HG03378 (cell line): ENCODE measurements at regions not wholly inside any gene's neighbourhood (a gene's known extent, or its start where the extent isn't known, plus 50 kb on each side); places are given as distances from the start of the nearest gene placed in this dataset.
A peak's percentile ranks its signal among the peaks of the same experiment; 100 is the strongest.

Experiments used
- ATAC-seq: cut with Tn5 transposase; IDR thresholded peaks from one replicate; pipeline ENCODE4 v1.9.1; 2021; ENCODE audit warnings: mild to moderate bottlenecking, moderate library complexity; ENCODE audit not compliant: unreplicated experiment

- no peak for ATAC-seq
These were observed 153.4 kb upstream of the CTNNA2 start for GRCh38 chr2:79359419-79359818.

- ATAC-seq = no peak
These were observed 157.3 kb upstream of the CTNNA2 start for GRCh38 chr2:79355569-79355968.

DNA sequence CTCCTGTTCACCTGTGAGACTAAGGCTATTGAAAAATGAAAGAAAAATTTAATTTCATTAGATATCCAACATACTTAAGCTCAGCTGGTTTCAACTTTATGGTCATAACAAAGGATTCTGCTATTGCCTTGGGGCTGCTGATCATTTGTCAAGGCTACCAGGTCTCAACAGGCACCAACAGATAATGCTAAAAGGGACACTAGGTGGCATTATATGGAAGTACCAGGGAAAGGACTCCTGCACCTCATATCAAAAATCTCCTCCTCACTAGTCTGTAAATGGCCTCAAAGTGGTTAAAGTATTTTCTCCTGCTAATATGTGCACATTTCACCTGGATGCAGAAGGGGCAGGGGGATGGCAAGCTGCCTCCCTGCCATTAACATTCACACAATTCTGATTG is 167.9 kb upstream of the REG3A start:
- ATAC-seq = no peak

DNA sequence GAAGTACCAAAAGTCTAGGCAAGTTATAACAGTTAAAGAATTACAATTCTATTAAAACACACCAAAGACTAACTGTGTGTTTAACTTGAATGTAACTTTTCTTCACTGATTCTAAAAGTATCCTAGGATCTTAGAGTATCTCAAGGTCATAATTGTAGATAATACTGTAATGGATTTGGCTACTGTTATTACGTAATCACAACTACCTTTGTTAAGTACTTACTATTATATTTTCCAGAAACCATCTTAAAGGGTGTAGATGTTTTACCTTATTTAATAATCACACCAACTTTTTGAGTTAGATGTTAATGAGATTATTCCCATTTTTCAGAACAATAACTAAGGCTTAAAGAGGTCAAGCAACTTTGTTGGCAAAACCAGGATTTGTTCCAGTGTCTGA is 161.3 kb upstream of the REG3A start:
- ATAC-seq = no peak

- no peak for ATAC-seq
These were observed 135.4 kb upstream of the REG3A start for GRCh38 chr2:79294994-79295393.

DNA sequence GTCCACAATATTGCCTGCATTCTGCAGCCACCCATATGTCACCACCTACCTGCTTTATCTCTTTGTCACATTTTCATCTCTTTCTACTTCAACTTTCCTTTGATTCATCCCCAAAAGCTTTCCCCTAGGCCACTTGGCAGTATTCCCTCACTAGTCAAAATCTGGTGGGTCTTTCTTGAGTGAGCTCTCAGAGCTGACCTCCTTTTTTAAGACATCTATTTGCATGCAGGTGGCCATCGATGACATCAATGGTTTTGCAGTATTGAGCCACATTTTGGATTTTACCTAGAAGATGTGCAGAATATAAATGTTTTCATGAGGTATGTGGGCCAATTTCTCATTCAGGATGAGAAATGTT is 133.4 kb upstream of the REG3A start:
- ATAC-seq = no peak

DNA sequence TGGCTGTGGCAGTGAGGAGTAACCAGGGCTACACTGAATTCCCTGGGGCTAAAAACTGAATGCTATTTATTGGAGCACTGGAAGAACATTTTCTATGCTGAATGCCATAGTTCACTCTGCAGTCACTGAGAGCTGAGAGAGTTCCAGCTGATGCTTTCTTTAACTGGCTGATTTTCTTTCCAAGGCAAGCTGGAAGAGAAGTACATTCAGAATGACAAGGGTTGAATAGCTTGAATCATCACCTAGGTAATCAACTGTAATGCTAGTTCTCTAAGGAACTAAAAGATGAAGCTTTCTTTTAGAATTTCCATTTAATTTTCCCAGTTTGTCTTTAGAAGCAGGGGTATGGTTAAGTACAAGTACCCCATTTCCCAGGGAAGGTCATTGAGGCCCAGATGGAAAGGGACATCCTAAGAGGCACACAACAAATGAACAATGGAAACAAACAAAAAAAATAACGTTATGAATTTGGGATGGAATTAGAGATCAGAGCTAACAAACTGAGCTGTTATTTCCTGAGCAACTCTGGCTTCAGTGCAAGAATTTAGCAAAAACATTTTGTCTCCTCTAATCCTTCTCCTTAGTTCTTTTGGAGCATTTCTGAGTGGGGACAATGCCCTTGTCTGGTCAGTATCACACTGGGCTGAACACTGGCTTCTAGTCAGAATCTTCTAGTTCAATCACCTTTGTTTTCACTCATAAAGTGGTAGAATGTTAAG is 132.8 kb upstream of the REG3A start:
- ATAC-seq = no peak

- ATAC-seq = no peak
These were observed 116.3 kb upstream of the REG3A start for GRCh38 chr2:79275863-79276262.

- no peak for ATAC-seq
These were observed 115.6 kb upstream of the REG3A start for GRCh38 chr2:79275197-79275596.

GRCh38 chr2:79272616-79273015 is 113.1 kb upstream of the REG3A start:
- ATAC-seq = no peak

DNA sequence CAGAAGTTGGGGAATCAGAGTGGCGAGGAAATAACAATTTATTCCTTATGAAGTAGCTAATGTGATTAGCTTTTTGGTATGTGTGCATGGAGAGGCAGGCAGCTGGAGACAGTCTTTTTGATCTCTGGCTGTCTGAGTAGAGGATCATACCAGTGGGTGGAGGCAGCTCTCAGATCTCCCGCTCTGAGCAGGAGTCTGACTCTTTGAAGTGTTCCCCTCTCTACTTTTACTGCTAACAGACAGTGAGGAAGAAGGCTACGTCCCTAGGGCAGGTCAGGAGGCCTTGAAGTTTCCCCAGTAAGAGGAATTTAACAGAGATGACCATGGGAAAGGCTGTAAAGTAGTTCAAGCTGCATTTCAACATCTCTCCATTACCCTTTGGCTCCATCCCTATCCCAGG is 111.9 kb upstream of the REG3A start:
- ATAC-seq = no peak

DNA sequence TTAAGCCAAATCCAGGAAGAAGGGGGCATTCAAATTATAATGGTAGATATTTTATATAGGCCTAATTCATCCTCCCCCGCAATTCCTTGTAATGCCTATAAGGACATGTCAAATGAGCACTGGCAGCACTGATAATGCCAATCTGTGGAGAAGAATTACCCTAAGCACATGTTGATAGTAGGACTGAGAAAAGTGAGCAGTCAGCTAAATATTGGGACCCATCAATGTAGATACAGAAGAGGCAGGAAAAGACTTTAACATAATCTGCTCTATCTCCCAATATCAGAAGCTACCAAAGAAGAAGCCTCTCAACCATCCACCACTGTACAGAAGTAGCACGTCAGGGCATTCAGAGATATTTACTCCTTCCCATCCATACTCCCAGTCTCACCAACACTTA is 101.3 kb upstream of the REG3A start:
- ATAC-seq = no peak

DNA sequence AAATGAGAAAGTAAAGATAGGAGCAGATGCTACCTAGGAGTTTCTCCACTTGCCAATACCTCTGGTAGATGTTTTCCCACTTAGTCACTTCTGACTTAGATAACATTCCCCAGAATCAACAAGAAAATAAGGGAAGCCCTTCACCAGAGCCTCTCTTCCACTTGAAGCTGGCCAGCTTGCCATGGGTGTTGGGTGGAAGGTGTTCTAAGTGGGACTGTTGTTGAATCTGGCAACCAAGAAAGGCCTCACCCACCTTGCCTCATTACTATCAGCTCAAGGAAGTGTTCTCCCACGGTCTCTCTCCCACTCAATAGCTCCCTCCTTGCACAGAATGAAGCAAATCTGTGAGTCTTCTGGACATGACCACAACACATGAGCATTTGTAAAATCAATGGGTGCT is 100.4 kb upstream of the REG3A start:
- ATAC-seq = no peak

DNA sequence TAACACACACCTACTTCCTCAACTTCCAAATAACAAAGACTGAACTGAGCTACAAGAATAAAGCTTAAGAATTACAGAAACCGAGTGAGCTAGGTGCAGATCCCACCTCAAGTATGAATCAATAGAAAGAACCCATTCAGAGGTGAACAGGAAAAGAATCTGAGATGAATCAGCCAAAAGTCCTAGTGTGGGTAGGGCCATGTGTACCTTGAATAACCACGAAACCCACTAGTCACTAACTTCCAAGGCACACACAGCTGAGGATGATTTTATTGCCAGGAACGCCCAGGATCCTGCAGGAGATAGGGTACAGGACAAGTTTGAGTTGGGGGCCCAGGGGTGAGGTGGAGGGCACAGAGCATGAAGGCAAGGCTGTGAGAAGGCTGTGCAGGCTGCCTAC is 99.7 kb upstream of the REG3A start:
- no peak for ATAC-seq

DNA sequence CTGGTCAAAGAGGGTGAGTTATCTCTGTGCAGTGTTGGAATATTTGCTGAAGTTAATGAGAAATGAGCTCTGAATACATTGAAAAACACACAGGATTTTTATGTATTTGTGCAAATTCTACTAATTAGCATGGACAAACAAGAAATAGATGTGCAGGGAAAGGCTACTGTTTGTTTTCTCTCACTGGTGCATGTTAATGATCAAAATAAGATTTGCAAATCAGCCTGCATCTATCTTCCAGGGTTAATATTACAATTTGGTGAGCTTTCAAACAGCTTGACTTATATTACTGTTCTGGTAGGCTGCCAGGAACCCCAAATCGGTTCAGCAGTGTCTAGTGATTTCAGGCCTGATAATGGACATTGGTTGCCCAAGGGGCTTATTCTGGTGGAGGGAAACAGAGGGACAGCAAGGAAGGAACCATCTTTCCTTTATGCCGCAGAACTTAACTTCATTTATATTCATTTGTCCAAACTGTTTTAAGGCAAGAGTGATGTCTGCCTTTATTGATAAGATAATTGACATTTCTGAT is 93.8 kb upstream of the REG3A start:
- no peak for ATAC-seq

GRCh38 chr2:79250656-79251055 is 91.1 kb upstream of the REG3A start:
- ATAC-seq = no peak

GRCh38 chr2:79248776-79249175 is 89.2 kb upstream of the REG3A start:
- no peak for ATAC-seq

DNA sequence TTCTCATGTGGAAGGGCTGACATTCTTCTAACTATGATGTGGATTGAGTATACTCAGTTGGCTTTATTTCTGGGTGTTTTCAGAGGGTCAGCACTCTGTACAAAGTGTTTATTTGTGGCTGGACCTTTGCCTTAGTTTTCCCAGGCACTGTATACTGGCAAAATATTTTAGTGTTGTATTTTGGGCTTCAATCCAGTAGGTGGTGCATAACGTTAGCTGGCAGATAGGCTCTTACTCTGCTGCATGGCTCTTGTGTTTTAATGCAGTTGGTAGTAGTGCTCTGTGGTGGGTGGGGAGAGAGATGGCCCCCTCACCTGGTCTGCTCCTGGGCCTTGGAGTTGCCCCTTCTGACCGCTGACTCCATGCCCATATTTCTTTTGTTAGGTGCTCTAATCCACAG is 75.6 kb upstream of the REG3A start:
- no peak for ATAC-seq

GRCh38 chr2:79223539-79223938 is 64.0 kb upstream of the REG3A start:
- no peak for ATAC-seq

DNA sequence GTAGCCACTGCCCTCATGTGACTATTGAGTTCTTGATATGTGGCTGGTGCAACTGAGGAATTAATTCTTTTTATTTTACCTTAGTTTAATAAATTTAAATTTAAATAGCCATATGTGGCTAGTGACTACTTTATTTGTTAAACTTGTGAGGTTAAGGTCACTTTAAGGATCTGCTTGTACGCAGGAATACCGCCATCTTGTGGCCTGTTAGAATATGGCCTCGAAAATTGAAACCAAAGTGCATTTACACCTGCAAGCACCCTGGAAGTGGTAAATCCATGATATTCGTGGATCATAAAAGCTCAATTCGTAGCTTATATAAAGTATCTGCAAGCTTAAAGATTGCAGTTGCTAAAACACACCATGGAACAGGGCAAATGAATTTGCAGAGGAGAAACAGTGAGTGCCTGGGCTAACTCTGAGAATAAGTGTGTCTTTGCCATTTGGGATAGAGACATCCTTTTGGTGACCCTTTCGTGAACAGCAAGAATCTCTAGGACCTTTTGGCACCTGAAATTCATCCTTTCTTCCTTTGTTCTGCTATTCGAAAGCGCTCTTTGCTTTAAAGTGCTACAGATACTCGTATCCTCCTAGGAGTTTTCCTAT is 59.9 kb upstream of the REG3A start:
- ATAC-seq = peak; percentile 90

GRCh38 chr2:79210274-79210917 is 50.8 kb upstream of the REG3A start:
- ATAC-seq = no peak
